Putamen (tissue), 1 donor: ENCODE measurements at regions not wholly inside any gene's neighbourhood (a gene's known extent, or its start where the extent isn't known, plus 50 kb on each side); places are given as distances from the start of the nearest gene placed in this dataset.
A peak's percentile ranks its signal among the peaks of the same experiment; 100 is the strongest.

Experiments used
- DNase-seq: peaks from one replicate; pipeline ENCODE4 v3.0.0-alpha.2; 2016; ENCODE audit warnings: low spot score

DNA sequence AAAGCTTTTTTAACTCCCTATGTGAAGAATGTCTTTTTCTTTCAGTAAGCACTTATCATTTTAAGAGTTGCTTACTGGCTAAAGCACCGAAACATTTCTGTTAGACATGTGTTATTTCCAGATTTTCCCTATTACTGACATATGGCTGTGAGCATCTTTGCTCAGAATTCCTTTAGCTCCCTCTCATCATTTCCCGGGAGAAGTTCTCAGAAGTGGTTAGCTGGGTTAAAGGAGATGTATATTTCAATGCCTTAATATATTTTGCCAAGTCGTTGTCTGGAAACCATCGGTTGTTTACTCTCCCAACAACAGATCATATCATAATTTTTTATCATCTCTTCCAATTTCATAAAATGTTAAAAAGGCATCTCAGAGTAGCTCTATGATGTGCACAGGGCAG is 396.5 kb downstream of the OCA2 start:
- DNase-seq = no peak

DNA sequence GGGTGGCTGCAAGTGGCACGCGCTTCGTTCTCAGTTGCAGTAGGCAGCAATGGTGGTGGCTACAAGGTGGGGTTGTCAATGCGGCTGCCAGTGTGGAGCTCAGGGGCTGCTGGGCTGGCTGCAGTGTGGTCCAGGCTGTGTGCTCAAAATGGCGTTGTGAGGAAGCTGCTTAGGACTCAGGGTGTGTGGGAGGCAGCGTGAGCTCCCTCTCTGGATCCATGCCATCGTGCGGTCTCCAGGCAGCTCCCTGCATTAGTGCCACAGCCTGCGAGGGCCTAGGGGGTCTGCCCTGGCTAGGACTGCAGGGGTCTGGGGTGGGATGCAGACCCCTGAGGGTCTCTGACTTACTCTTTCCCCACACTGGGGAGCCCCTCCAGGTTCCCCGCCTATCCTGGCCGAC is 397.2 kb downstream of the OCA2 start:
- DNase-seq = no peak

DNA sequence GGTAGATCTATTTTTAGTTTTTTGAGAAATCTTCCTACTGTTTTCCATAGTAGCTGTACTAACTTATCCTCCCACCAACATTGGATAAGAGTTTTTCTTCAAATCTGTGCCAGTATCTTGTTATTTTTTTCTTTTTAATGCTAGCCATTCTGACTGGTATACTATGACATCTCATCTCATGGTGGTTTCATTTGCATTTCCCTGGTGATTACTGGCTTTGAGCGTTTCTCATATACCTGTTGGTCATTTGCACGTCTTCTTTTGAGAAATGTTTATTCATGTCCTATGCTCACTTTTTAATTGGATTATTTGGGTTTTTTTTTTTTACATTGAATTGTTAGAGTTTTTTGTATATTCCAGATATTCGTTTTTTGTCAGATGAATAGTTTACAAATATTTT is 398.1 kb downstream of the OCA2 start:
- no peak for DNase-seq

DNA sequence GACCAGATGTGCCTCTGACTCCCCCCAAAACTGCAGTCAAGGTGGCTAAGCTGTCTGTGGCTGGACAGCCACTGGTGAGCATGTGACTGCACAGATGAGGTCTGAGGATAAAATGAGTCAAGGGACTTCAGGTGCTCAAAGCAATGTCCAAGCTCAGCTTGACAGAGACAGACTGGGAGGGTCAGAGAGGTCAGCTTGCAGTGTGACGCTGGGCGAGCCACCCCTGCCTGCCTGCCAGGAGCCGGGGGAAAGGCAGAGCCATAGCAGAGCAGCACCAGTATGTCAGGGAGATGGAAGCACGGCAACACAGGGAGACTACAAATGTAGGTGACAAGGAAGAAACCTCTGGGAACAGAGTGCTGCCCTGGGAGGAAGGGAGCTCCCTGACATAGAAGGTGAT is 399.4 kb downstream of the OCA2 start:
- no peak for DNase-seq

DNA sequence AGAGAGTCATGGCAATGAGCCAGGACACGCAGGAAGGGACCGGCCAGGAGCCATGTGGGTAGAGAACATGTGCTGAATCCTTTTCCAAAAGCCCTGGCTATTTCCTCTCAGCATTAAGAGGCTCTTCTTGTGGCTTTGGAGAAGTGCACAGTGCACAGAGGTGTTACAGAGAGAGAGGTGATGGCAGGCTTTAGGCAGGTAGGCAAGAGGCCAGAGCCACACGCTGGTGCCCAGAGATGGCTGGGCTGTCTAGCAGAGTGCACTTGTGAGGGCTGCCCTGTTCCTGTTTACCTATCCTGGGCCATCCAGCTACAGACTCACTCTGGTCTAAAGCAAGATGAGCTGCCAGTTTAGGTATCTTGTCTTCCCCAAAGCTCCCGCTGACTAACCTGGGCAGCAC is 402.6 kb downstream of the OCA2 start:
- DNase-seq = no peak

DNA sequence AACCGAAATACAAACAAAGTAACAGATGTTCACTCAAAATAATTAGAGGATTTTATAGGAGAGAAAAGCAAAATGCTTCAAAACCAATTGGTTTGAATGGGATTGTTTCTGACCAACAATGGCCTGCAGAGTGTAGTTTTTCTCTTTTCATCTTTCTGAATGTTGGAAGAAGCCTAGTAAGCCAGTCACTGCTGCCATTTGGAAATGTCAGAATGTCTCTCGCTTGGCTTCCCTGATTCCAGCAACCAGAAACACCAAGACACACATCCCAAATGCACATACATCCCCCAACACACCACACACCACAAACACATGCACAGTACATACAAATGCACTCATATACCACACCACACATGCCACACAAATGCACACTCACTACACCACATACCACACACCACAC is 403.4 kb downstream of the OCA2 start:
- no peak for DNase-seq

DNA sequence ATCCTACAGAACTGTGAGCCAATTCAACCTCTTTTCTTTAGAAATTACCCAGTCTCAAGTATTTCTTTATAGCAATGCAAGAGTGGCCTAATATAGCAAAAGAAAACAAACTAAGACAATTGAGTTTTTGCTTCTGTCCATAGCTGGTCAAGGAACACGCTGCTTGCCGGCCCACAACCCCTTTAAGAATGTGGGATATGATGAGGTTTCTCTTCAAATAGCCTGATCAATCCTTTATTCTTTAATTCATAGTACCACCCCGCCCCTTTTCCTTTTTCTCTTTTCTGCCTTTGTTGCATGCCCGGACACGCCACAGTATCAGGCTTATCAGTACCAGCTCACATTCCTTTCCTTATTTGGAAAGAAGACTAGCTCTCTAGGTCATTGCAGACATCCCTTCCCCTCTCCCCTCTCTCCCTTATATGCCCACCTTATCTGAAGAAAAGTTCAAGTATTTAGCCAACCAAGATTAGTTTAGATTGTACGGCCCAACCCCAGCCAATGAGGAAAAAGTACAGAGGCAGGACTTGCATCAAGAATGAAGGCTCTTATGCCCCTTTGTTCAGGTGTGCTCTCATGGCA is 404.5 kb downstream of the OCA2 start:
- no peak for DNase-seq

DNA sequence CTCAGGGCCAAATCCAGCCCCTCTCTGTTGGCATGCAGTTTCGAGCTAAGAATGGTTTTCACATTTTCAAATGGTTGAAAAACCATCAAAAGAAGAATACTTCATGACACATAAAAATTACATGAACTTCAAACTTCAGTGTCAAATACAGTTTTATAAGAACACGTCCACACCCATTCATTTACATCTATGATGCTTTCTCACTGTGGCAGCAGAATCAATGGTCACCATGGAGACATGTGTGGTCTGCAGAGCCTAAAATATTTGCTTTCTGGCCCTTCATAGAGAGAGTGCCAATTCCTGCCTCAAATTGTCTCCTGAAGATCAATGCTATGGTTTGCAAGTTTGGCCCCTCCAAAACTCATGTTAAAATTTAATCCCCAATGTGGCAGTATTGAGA is 405.8 kb downstream of the OCA2 start:
- DNase-seq = no peak

DNA sequence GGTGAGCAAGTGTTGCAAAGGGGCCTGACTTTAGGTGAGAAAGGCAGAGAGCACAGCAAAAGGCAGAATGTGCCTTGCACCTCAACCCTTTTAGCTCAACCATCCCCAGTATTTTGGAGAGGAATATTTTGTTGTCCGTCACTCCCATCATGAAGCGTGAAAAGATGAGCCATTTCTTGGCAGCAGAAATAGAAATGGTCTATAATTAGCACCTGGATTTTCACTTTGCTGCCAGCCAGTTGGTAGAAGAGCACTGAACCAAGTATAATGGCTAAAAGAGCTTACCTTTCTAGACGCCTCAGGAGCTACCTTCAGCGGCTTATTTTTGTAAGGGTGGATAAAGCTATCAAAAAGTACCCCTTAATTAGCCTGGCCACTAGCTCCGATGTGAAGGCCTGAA is 406.7 kb downstream of the OCA2 start:
- no peak for DNase-seq

DNA sequence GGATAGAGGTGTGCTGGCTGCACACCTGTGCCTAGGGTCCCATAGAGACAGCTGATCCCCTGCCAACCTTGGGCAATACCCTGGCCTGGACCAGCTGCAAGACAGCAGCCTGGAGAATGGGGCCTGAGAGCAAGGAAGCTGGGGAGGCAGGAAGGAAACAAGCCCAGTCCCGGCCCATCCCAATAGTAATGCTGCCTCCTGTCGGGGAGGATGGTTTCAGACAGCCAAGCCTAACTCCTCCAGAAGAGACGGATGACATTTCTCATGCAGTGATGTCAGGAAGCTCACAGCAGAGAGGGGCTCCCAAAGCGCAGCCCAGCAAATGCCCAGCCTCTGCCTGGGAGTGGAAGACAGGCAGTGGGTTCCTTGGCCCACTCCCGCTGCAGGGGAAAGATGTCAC is 408.8 kb downstream of the OCA2 start:
- DNase-seq = no peak

DNA sequence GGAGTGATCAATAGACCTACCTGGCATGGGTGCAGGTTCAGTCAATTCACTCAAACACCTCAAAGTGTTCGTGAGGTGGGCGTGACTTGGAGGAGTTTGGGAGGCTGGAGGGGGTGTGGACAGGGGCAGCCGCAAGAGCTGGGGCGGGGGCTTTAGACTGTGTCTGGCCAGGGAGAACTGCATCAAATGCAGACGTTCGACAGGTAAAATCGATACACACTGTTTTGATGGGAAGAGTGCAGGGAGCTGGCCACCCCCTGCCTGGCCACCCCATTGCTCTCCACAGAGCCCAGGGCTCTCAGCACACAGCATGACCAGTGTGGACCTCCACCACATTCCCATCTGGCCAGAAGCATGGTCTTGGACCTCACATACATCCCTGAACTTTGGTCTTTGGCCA is 412.1 kb downstream of the OCA2 start:
- no peak for DNase-seq

DNA sequence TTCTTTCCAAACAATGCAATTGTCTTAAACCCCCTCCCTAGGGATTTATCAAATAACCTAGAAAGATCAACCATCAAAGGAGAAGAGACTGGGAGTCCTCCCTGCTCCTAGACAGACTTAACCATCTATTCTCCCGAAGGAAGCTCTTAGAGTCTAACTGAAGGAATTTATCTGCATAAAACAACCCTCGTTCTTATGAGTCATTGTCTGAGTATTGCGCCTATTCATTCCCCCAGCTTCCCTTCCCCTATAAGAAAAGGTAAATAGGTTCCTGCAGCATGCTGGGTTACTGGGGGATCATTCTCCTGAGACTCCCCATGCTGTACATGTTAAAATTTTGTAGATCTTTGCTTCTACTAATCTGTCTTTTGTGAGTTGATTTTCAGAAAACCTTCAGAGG is 412.7 kb downstream of the OCA2 start:
- DNase-seq = no peak

DNA sequence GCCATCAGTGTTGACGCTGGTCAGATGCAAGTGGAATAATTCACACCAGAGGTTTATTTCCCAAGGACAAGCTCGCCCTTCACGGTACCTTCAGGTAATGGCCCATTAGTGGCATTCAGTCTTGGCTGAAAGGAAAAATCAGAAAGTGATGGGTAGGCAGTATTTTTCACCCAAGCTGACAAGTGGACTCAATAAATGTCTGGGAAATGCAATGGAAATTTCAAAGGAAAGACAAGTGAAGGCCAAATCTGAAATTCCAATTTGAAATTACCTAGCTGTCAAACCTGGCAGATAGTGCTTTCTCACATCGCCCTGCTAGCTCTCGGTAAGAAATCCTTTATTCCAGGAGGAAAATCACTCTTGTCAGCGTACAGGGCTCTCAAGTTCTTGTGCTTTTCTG is 413.5 kb downstream of the OCA2 start:
- DNase-seq = no peak

DNA sequence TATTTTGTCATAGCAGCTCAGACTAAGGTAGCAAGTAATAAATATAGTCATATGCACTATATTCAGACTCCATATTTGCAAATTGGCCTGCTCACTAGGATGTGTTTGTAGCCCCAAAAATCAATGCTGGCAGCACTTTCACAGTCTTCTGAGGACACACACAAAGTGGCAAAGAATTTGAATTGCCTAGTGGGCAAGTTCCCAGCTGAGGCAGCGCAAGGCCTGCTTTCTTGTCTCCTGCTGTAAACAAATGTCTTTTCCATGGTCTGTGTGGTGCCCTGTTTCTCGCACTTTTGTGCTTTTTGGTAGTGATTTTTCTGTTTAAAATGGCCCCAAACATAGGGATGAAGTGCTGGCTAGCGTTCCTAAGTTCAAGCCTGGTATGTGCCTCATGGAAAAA is 416.0 kb downstream of the OCA2 start:
- DNase-seq = peak; percentile 24

DNA sequence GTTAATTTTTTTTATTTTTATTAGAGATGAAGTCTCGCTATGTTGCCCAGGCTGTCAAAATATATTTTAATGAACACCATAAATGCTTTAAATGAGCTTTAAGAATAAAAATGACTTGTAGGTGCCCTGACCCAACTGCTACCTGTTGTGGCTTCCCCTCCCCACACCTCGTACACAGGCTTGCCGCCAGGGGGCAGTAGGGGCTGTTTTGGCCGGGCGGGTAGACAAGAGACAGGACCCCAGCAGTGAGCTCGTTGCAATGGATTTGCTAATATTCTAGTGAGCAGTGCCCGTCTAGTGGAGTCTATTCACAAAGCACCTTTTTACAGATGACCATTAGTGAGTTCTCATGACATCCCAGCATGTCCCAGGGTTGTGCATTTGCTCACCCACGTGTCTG is 418.1 kb downstream of the OCA2 start:
- DNase-seq = no peak

DNA sequence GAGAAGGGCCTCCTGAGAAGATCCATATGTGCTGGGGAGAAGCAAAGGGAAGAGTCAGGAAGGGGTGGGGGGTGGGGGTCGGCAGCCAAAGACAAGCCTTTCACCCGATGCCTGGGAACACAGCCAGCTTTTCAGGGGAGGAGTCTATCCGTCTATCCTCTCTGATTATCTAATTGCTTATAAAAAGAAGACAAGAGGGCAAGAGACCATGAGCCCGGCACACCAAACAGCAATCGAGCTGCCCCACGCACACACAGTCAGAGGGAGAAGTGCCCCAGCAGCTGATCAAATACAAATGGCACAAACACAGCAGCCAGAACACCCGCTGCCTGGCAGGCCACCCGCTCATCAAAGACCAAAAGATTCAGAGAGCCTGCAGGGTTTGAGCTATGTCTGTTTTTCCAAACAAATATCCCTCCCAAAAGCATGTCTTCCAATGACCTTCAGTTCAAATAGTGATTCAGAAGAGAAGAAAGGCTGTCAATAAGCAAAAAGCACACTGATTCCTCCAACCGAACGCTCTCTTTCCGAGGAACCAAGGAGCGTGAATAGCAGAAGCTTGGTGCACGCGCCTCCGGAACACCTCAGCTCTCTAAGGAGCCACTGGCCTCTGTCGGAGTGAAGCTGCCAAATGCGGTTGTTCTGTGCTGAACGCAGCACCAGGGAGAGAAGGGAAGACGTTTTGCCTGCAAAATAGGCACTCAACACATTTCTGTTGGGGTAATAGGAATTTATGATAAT is 419.2 kb downstream of the OCA2 start:
- DNase-seq = no peak

DNA sequence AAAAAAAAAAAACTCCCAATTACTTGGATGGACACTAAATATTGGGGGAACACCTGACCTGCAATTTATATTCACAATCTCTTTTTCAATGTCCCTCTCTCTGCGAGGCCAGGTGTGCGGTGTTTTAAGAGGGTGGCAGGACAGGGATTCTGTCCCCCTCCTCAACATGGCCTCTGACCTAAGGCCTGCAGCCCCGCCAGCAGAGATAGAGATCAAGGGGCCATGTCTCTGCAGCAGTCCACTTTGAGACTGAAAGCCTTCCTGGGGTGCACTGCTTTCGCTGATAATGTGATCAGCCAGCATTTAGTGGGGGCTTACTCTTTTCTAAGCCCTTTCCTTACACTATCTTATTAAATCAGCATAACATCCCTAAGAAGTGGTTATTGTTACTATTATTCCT is 419.9 kb downstream of the OCA2 start:
- DNase-seq = no peak

DNA sequence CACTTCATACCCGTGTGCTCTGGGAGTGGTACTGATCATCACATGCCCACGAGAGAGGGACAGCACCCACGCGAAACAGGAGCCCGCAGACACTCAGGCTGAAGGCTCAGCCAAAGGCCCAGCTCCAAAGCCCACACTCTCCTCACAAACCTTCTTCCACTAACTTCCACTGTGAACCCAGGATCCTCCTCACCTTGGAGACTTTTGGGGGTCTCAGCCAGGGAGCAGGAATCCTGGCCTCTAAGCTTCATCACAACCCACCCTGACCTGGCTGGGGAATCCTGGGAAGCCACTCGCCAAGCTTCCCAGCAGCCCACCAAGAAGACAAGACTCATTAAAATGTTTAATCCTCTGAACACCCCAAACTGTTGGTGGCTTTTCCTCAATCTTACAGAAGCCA is 421.2 kb downstream of the OCA2 start:
- DNase-seq = no peak

DNA sequence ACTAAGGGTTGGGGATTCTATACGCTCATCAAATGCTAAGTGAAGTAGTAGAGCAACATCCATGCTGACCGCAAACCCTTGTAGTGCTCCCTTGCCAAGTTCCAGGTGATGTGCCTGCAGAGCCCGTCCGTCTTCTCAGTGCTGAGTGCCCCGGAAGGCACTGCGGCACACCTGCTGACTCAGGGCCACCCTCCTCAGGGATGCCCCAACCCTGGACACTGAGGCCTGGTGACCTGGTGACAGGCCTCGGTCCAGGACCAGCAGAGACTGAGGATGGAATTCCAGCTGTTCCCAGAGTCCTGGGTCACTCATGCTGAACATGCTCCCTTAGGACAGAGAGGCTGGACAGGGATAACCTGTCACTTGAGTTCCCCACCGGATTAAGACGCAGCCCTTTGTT is 422.5 kb downstream of the OCA2 start:
- DNase-seq = no peak

DNA sequence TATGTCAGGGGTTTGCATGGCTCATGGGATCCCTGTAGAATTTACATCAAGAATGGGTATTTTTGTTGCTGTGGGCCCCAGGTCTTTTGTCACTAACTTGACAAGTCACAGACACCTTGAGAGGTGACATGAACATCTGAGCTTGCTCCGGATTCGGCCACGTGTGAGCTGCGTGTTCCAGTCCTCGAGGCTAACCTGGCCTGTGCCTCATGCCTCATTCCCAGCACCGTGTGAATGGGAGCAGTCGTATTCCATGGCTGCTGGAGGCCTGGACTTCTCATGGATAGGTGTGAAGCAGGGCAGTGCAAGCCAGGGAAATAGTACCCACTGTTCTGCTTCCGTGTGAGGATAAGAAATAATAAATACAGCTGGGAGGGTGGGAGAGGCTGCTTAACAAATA is 423.5 kb downstream of the OCA2 start:
- DNase-seq = no peak

DNA sequence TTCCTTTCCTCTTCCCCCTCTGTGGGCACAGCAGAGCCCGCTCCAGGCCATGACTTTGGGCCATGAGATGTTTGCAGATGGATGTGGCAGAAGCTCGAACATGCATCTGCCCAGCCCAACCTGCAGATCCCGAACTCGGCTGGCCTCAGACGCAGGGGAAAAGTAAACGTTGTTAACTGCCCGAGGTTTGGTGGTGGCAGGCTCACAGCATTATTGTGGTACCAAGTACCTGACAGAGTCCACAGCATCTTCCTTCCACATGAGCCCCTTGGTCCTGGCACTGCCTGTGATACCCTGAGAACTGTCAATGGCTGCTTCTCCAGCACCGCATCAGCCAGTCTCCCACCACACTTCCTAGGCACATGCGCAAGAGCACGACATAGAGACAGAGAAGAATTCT is 424.3 kb downstream of the OCA2 start:
- no peak for DNase-seq

DNA sequence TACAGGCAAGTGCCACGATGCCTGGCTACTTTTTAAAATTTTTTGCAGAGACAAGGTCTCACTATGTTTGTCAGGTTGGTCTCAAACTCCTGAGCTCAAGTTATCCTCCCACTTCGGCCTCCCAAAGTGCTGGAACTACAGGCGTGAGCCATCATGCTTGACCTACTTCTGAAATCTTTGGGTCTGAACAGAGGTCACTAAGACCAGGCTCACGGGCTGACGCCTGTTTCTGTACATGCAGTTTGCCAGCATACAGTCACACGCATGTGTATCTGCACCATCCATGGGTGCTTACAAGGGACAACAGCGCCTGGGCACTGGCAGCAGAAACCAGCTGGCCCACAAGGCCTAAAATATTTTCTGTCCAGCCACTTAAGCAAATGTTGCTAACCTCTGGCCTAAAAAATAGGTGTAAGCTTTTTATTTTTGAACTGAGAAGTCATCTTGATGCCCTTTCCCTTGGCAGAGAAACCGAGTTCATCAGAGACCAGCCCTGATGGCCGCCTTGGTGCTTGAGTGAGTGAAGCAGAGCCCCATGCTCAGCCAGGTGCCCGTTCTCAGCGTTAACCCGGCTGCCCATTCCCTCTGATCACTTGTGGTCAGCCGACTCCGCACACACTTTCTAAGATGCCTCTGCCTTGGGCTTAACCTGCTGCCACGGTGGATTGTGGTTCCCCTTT is 425.2 kb downstream of the OCA2 start:
- no peak for DNase-seq

DNA sequence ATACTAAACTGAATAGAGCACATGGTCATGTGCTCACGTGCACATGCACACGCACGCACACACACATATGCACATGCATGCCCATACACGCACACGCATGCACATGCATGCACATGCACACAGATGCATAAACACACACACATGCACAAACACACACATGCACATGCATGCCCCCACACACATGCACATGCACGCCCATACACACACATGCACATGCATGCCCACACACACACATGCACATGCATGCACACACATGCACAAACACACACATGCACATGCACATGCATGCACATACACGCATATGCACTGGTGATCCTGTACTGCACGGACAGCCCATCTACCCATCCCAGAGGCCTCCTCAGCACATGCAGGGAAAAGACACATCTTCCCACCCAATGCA is 426.6 kb downstream of the OCA2 start:
- DNase-seq = no peak
